HPDE6-E6E7 (cell line): ENCODE measurements at regions not wholly inside any gene's neighbourhood (a gene's known extent, or its start where the extent isn't known, plus 50 kb on each side); places are given as distances from the start of the nearest gene placed in this dataset.
"Not testable (repeated sequence)": the region's sequence is repeated elsewhere in the genome, so short reads cannot be mapped to it uniquely, and the experiment has no call there.

ENCODE experiments used
- DNase-seq: peaks from one replicate; pipeline ENCODE4 v3.0.0; 2011; ENCODE audit warnings: missing footprints; ENCODE audit errors: extremely low spot score

GRCh38 chr13:49859560-49859959 is 67.1 kb upstream of the KPNA3 start:
- no peak for DNase-seq

GRCh38 chr13:49858178-49858856 is 65.8 kb upstream of the KPNA3 start:
- DNase-seq: peak; percentile 31

- DNase-seq: no peak
Observed at GRCh38 chr13:49855930-49856329, 63.4 kb upstream of the KPNA3 start.

GRCh38 chr13:49853535-49853934 is 61.1 kb upstream of the KPNA3 start:
- DNase-seq: no peak

- not testable (repeated sequence) for DNase-seq
Observed at GRCh38 chr13:49852460-49852859, 60.0 kb upstream of the KPNA3 start.

- no peak for DNase-seq
Observed at GRCh38 chr13:49844181-49844580, 51.7 kb upstream of the KPNA3 start.
